GM18499 (cell line): ENCODE measurements at regions not wholly inside any gene's neighbourhood (a gene's known extent, or its start where the extent isn't known, plus 50 kb on each side); places are given as distances from the start of the nearest gene placed in this dataset.

Source experiments
- ATAC-seq: cut with Tn5 transposase; IDR thresholded peaks from one replicate; pipeline ENCODE4 v1.9.1; 2021; ENCODE audit warnings: moderate number of reproducible peaks; ENCODE audit not compliant: insufficient read depth, unreplicated experiment

- ATAC-seq, result no peak
These were observed 563.4 kb upstream of the PLXNA2 start for GRCh38 chr1:208807446-208808127.

DNA sequence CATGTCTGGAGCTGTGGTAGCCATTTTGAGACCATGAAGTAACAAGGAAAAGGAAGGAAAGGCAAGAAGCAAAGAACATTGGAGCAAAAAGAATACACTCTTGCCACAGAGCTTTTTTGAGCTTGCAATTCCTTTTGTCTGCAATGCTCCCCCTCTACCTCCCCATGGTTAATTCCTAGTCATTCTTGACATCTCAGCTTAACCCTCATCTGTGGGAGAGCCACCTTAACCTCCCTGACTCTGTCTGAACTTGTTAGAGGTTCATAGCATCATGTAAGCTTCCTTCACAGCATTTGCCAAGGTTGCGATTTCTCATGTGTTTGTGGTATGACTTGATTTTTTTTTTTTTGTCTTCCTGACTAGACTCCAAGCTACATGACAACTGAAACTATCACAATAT lies 564.1 kb upstream of the PLXNA2 start:
- no peak for ATAC-seq

GRCh38 chr1:208809876-208810275 lies 565.7 kb upstream of the PLXNA2 start:
- no peak for ATAC-seq

DNA sequence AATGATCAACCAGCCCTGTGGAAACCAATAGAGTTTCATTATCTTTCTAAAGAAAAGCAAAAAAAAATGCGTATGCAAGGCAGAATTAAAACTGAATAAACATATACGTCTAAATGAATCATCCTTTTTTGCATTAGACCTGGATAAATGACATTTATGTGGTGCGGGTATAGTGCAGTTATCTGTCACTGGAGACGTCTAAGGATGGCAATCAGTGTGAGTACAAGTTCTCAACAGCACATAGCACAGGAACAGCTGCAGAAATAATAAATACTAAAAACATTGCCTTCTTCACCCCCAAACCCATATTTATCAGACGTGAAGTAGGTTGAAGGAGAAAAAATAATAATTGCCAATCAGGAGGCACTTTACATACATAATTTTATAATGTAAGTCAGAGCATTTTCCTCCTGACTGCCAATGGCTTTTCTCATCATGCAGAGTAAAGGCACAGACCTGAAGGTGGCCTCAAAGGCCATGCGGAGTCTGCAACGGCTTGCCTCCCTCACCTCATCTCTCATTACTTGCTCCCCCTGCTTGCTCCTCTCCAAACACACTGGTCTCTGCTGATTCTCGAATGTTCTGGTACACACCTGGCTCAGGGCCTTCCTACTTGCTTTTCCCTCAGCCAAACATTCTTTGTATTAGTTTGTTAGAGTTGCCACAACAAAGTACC lies 574.7 kb upstream of the PLXNA2 start:
- no peak for ATAC-seq

DNA sequence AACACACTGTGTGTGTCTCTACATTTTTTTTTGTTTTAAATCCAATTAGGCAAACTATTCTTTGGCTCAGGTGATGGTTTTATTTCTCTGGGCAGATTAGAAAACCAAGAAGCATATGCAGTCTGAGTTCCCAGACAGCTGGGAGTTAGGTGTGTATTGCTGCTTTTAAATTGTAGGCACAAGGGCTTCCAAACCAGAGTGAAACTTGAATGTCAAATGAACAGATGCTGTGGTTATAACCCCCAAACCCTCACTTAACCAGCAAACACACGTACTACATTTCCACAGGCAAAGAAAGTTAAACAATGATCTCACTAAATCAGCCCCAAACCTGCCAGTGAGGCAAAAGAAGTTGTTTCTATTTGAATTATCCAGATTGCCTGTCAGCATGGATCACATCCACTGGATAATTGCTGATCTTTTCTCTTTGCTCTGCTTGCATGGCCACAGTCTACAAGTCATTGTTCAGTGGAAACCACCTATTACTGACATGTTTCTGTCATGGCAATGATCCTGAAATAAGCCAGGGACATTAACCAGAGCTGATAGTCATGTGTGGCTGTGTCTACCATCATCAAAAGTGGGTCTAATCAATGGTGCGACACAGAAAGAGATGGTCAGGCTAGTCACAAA lies 576.5 kb upstream of the PLXNA2 start:
- ATAC-seq, result no peak

DNA sequence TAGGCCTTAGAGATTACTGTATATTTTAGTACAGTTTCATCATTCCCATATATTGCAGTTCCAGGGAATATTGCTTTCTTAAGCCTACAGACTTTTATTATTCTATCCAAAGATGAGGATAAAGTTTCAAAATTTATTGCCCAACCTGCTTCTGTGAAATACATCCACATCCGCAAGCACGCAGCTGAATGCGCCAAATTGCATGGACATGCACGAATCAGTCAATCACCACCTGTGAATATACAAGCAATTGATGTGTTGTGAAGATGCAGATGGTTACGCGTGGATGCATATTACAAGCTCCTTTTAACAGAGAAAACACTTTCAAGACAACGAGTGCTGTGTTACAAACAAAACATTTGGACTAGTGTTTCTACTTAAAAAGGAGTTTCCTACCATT lies 577.8 kb upstream of the PLXNA2 start:
- ATAC-seq, result no peak

- ATAC-seq, result no peak
These were observed 581.1 kb upstream of the PLXNA2 start for GRCh38 chr1:208825300-208825699.

- no peak for ATAC-seq
These were observed 585.4 kb upstream of the PLXNA2 start for GRCh38 chr1:208829595-208829994.

GRCh38 chr1:208834381-208835096 lies 590.4 kb upstream of the PLXNA2 start:
- no peak for ATAC-seq

- no peak for ATAC-seq
These were observed 590.9 kb upstream of the PLXNA2 start for GRCh38 chr1:208835097-208835463.

GRCh38 chr1:208835781-208836180 lies 591.6 kb upstream of the PLXNA2 start:
- no peak for ATAC-seq

GRCh38 chr1:208837242-208837641 lies 593.1 kb upstream of the PLXNA2 start:
- ATAC-seq, result no peak

GRCh38 chr1:208841436-208841835 lies 597.3 kb upstream of the PLXNA2 start:
- no peak for ATAC-seq

DNA sequence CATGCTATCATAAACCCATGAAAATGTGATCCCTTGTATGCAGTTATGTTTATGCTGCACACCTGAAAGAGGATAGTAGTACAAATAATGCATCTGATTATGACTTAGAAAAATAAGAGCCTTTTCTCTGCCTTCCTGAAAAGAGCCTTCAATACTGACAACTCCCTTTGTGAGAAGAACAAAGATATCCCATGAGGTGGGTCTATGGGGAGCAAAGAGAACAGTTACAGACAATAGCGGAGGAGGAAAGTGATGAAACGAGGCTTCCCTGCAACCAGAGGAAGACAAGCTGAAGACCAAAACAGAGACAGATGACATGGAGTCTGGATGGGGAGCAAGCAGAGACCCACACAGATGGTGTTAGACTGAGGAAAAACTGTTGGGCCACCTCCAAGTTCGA lies 598.3 kb upstream of the PLXNA2 start:
- no peak for ATAC-seq

DNA sequence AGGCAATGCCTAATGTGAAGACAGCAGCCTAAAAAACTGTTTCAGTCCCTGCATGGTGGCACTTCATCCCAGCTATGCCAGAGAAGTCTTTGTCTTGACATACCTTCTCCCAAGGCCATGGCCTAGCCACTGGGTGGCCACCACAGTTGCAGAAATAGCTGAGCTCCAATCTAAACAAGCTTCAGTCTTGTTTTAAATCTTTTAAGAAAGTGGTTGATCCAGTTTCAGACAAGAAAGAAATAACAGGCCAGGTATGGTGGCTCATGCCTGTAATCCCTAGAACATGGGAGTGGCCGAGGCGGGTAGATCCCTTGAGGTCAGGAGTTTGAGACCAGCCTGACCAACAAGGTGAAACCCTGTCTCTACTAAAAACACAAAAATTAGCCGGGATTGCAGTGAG lies 600.0 kb upstream of the PLXNA2 start:
- ATAC-seq, result no peak

DNA sequence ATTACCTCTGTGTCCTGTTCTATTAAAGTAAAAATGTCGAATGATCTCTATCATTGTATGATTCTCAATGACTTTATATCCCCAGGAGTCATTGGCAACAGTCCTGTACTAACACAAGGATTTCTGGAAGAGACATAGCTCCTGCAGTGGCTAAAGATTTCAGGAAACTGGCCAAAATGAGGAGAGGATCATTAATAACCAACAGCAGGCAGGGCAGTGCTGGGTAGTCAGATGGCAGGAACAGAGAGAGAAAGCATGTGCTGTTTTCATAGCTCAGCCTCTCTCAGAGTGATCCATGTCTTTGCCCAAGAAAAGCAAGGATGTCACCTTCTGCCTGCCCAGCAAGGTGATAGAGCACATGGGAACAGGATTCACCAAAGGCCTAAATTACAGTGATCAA lies 604.7 kb upstream of the PLXNA2 start:
- ATAC-seq, result no peak

DNA sequence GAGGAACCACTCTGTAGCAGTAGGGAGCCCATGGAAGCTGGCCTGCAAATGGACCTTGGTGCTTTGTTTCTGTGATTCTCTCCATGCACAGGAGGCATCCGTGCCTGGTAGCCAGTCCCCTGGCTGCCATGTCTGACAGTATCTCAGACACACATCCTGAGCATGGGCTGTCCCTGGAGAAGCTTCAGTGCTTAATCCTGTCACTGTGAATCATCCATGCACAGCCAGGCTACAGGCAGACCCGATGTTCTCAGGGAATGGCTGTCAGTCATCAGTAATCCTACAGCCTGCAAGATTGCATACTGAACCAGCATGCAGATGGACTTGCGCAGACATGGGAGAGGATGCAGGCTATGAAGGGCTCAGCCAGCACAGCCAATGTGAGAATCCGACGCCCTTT lies 606.3 kb upstream of the PLXNA2 start:
- ATAC-seq, result no peak

DNA sequence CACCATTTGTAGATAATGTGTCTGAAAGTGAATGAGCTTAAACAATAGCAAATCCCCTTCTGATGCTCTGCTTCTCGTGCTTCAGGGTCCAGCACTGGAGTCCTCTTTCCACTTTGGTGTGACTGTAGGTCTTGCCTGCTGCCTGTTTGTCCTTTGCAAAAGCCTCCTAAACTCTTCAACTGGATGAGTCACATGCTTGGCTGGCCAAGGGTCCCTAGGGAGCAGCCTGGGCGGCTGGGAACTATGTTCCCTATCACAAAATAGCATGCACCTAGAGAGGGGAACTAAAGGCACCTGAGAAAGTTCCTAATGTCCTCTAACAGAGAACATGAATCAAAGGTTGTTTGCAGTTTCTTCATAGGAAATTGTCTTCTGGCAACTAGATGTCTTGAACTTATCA lies 607.2 kb upstream of the PLXNA2 start:
- no peak for ATAC-seq

DNA sequence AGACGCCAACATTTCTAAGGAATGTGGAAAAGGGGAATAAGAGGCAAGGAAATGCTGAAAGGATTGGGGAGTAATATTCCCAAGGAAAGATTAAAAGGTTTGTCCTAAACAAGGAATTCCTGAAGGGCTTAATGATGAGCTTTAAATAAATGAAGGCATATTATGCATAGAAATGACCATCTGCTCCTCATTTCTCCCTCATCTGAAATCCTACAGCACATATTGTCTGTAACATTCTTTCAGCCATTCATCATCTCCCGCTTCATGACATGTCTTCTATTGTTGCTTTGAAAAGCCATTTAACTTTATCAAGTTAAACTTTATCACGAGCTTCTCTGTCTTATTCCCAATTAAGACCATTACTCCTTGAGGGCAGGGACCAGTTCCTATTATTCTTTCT lies 608.7 kb upstream of the PLXNA2 start:
- ATAC-seq, result no peak

DNA sequence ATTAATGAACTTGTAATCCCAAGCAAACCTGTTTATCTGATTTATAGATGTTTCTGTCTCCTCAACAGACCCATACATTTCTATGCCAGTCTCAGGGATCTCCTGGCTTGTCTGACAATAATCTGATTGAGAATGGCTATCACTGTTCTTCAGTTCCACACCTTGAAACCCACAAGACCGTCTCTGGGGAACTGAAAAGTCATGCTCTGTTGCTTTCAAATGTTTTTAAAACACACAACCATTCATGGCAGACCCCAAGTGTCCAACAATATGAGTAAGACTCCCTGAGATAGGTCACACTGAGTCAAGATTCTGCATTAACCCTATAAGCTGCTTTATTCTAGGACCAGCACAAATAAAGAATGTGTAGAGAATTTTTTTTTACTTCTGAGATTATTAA lies 611.2 kb upstream of the PLXNA2 start:
- peak; percentile 86 for ATAC-seq

- ATAC-seq, result no peak
These were observed 613.3 kb upstream of the PLXNA2 start for GRCh38 chr1:208857465-208857864.
